ENCODE measurements at regions not wholly inside any gene's neighbourhood (a gene's known extent, or its start where the extent isn't known, plus 50 kb on each side); places are given as distances from the start of the nearest gene placed in this dataset.
"Not testable (repeated sequence)": the region's sequence is repeated elsewhere in the genome, so short reads cannot be mapped to it uniquely, and the experiment has no call there.

- H3K36me3 Mint-ChIP-seq (ENCODE audit: insufficient read depth) = peaks cover 3% of the 10 kb centered on the region
- no peak for DNase-seq (ENCODE audit: low spot score, unreplicated experiment)
- no peaks in the 10 kb centered on the region for H3K4me1 Mint-ChIP-seq (ENCODE audit: low read depth)
- no peak for TF ChIP-seq CTCF (IDR thresholded peaks at IDR 0.05; ENCODE audit: unreplicated experiment)
- H3K27me3 Mint-ChIP-seq = no peaks in the 10 kb centered on the region
- no peaks in the 10 kb centered on the region for H3K9me3 Mint-ChIP-seq (ENCODE audit: low read depth)
- no peak overlapping the region for H3K4me3 Mint-ChIP-seq (ENCODE audit: low read depth)
- no peak overlapping the region for H3K27ac Mint-ChIP-seq
Measured at GRCh38 chr7:66452165-66452564, 176.5 kb upstream of the KCTD7 start.

- TF ChIP-seq CTCF (IDR thresholded peaks at IDR 0.05; ENCODE audit: unreplicated experiment) = no peak
- no peak overlapping the region for H3K27ac Mint-ChIP-seq
- no peaks in the 10 kb centered on the region for H3K27me3 Mint-ChIP-seq
- no peak for DNase-seq (ENCODE audit: low spot score, unreplicated experiment)
- H3K36me3 Mint-ChIP-seq (ENCODE audit: insufficient read depth) = peaks cover 1% of the 10 kb centered on the region
- no peaks in the 10 kb centered on the region for H3K9me3 Mint-ChIP-seq (ENCODE audit: low read depth)
- no peak overlapping the region for H3K4me3 Mint-ChIP-seq (ENCODE audit: low read depth)
- no peaks in the 10 kb centered on the region for H3K4me1 Mint-ChIP-seq (ENCODE audit: low read depth)
Measured at GRCh38 chr7:66453340-66453739, 175.3 kb upstream of the KCTD7 start.

GRCh38 chr7:66454600-66455225 is 174.0 kb upstream of the KCTD7 start:
- DNase-seq (ENCODE audit: low spot score, unreplicated experiment) = no peak
- no peaks in the 10 kb centered on the region for H3K4me1 Mint-ChIP-seq (ENCODE audit: low read depth)
- no peaks in the 10 kb centered on the region for H3K9me3 Mint-ChIP-seq (ENCODE audit: low read depth)
- H3K4me3 Mint-ChIP-seq (ENCODE audit: low read depth) = no peak overlapping the region
- H3K36me3 Mint-ChIP-seq (ENCODE audit: insufficient read depth) = peaks cover 1% of the 10 kb centered on the region
- H3K27ac Mint-ChIP-seq = no peak overlapping the region
- H3K27me3 Mint-ChIP-seq = no peaks in the 10 kb centered on the region
- no peak for TF ChIP-seq CTCF (IDR thresholded peaks at IDR 0.05; ENCODE audit: unreplicated experiment)

- H3K36me3 Mint-ChIP-seq (ENCODE audit: insufficient read depth) = not testable (repeated sequence)
Measured at GRCh38 chr7:66455432-66455831, 173.2 kb upstream of the KCTD7 start.

GRCh38 chr7:66456431-66456830 is 172.2 kb upstream of the KCTD7 start:
- not testable (repeated sequence) for H3K36me3 Mint-ChIP-seq (ENCODE audit: insufficient read depth); H3K27ac Mint-ChIP-seq; H3K27me3 Mint-ChIP-seq; H3K4me3 Mint-ChIP-seq (ENCODE audit: low read depth); DNase-seq (ENCODE audit: low spot score, unreplicated experiment); H3K4me1 Mint-ChIP-seq (ENCODE audit: low read depth); H3K9me3 Mint-ChIP-seq (ENCODE audit: low read depth)

More at GRCh38 chr7:66455432-66455831, 173.2 kb upstream of the KCTD7 start:
- not testable (repeated sequence) for DNase-seq (ENCODE audit: low spot score, unreplicated experiment); H3K4me3 Mint-ChIP-seq (ENCODE audit: low read depth); H3K4me1 Mint-ChIP-seq (ENCODE audit: low read depth); H3K27ac Mint-ChIP-seq; H3K9me3 Mint-ChIP-seq (ENCODE audit: low read depth); H3K27me3 Mint-ChIP-seq

- H3K4me1 Mint-ChIP-seq (ENCODE audit: low read depth); H3K27ac Mint-ChIP-seq; H3K27me3 Mint-ChIP-seq; H3K4me3 Mint-ChIP-seq (ENCODE audit: low read depth); H3K9me3 Mint-ChIP-seq (ENCODE audit: low read depth); DNase-seq (ENCODE audit: low spot score, unreplicated experiment): not testable (repeated sequence)
- peaks cover 12% of the 10 kb centered on the region for H3K36me3 Mint-ChIP-seq (ENCODE audit: insufficient read depth)
Measured at GRCh38 chr7:66458991-66459390, 169.7 kb upstream of the KCTD7 start.

- not testable (repeated sequence) for H3K4me1 Mint-ChIP-seq (ENCODE audit: low read depth); H3K4me3 Mint-ChIP-seq (ENCODE audit: low read depth); DNase-seq (ENCODE audit: low spot score, unreplicated experiment); H3K9me3 Mint-ChIP-seq (ENCODE audit: low read depth); H3K27ac Mint-ChIP-seq; H3K27me3 Mint-ChIP-seq
- H3K36me3 Mint-ChIP-seq (ENCODE audit: insufficient read depth) = peaks cover 12% of the 10 kb centered on the region
Measured at GRCh38 chr7:66459783-66460413, 168.8 kb upstream of the KCTD7 start.

Data from progenitor cell of endocrine pancreas (in vitro differentiated cells).